Inferior parietal cortex (tissue), 1 donor: ENCODE measurements at regions not wholly inside any gene's neighbourhood (a gene's known extent, or its start where the extent isn't known, plus 50 kb on each side); places are given as distances from the start of the nearest gene placed in this dataset.

Source experiments
- DNase-seq: peaks from one replicate; pipeline ENCODE4 v3.0.0-alpha.2; 2016; ENCODE audit errors: extremely low spot score

DNA sequence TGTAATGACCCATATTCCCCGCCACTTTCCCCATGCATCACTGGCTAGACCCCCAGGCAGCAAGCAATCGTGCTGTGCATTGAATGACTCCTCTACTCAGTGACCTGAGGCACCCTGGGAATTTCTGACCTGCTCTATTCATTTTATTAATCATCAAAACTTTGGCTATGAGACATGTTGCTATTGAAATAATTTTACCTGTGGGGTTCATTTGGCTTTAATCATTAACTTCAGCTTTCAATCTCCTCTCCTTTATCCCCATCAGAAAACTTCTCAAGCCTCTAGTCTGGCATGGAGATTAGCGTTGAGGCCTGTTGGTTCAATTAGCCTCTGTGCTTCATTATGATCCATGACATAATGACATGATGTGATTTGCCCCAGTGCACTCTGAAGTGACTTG is 429.0 kb downstream of the ZNF608 start:
- no peak for DNase-seq

DNA sequence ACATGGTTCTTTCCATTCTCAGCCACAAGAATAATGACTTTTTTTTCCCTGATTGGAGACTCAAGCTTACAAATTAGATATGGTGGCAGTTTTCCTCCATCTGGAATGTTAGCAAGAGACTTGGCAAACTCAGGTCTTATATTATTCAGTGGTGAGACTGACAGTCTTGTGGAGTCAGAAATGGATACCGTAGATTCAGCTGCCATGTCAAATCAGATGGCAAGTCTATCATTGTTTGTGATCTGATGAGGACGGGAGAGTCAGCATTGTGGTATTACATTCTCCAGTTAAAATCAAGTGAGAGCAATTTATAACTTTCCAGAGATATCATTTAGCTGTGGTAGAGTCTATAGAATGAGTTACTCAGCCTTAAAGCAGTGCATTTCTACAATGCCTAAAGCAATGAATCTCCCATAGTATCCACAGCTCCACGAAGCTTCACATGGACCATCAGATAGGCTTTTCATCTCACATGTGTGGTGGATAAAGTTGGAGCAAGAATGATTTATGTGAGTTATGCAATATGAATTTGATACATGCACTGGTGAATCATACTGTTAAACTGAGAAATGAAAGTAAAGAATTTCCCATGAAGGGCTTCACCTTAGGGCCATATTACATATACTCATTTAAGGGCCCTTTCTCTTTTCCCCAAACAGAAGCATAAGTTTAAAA is 430.6 kb downstream of the ZNF608 start:
- no peak for DNase-seq

DNA sequence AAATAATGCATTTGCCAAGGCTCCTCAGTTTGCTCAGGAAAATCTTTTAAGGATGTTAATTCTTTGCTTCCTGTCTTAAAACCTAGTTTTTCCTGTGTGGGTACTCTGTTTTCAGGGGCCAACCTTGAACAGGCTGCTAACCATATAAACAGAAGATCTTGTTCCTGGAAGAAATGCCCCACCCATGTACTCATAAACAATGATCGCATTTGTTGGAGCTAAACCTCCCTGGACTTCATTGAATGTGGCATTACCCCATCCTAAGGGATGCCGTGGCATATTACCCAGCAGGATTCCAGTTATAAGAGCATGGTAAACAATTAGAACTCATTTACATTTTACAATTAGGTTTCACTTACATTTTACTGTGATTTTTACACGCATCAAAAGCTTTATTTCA is 436.0 kb downstream of the ZNF608 start:
- no peak for DNase-seq

DNA sequence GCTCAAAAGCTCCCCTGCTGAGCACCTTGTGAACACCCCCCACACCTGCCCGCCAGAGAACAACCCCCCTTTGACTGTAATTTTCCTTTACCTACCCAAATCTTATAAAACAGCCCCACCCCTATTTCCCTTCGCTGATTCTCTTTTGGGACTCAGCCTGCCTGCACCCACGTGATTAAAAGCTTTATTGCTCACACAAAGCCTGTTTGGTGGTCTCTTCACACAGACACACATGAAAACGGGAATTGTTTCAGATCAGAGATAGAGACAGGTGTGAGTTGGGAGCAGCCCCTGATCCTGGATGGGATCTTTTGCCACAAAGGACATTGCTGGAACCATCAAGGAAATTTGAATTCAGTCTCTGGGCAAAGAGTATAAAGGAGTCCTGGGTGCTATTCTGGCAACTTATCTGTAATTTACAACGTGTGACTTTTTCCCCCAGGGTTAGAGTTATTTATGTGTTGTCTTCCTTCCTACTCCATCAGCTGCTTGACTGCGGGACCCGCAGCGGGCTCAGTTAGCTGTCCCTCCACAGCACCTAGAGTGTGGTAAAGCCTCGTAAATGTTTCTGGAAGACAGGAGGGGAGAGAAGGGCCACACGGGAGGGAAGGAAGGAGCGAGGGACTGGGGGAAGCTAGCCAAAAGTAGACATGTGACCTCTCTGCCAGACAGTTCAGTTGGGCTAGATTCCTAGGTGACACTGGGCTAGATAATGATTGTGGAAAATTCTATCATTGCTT is 437.0 kb downstream of the ZNF608 start:
- DNase-seq: no peak

DNA sequence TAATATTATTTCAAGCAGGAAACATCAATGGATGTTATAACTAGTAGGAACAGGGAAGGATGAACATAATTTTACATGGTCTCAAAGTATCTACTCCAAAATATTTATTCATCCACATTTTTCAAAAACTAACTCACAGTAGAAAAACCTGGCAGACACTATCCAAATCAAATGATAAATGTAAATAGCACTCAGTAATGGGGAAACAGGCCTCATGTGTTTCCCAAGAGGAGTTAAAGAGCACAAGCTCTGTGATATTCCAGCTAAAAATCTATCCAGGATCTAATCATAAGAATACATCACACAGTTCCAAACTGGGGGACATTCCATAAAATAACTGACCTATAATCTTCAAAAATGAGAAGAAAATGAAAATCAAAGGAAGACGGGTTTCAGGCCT is 443.1 kb downstream of the ZNF608 start:
- no peak for DNase-seq

DNA sequence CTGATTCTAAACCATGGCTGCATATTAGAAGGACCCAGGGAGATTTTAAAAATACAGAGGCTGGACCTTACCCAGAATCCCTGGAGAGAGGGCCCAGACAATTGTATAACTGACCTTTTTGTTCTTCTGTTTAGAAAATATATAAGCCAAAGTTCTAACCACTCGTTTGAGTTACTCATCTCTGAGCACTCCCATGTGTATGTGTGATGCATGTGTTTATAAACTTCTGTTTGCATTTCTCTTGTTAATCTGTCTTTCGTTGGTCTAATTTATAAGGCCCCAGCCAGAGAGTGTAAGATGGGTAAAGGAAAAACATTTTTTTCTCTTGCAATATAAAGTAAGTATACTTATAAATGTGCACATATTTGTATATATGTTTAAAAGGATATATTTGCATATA is 443.9 kb downstream of the ZNF608 start:
- no peak for DNase-seq

DNA sequence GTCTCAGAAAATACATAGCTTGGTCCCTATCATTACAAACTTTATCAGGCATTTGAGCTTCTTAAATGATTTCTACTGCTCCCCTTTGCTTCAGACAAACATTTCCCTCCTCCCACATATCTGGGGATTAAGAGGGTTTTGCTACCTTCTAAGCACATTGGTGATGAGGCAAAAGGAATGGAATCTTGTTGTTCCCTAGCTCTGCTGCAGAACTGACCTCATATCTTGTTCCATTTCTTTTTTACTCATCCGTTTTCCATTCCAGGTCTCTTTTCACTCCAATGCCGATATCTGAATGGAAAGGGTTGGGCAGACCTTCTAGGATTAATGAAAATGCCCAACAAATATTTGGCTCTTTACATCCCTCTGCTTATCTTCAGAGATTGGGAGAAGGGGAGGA is 444.6 kb downstream of the ZNF608 start:
- no peak for DNase-seq

DNA sequence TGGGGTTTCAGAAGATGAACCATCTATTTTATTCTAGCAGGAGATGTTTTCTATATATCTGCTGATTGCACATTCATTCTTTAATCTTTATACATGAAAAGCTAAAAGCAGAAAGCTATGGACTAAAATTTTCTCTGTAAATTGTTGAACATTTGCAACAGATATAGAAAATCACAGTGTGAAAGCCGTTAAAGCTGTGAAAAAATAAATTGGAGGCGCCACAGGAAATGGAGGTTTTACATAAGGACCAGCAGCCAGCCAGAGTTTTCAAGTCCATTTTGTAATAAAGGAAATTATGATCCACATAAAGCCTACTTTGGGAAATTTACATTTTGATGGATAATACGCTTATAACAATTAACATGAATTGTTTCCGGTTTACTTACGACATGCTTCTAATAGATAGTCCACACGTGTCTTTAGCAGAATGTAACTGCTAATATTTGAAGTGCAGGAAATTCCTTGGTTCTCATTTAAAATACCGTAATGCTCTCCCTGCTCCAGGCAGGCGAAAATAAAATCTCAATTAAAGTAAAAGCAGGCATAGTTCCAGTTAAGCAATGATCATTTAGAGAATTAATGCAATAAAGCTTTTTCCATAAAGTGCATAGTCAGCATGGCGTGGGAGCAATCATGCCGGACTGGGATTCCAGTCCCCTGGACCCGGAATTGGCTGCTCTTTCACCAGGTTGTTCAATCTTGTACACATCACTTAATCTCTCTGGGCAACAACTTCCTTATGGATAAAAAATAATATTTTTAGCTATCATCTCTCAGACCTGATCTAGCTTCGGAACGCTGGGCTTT is 445.4 kb downstream of the ZNF608 start:
- DNase-seq: no peak

DNA sequence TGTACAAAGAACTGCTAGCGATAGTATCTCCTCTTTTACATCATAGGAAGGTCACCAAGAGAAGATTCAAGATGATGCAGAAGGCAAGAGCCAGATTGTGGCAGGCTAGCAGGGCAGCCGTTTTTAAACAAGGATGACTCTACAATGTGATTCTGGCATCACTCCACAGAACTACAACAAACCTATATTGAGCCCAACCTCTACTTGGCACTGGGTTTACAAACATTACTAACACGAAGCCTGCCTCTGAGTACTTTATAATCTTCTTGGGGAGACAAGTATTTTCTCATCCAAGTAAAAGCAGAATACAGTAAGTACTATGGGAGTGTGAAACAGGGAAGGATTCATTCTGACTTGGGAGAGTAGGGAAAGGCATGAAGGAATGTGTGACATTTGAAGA is 448.6 kb downstream of the ZNF608 start:
- no peak for DNase-seq

DNA sequence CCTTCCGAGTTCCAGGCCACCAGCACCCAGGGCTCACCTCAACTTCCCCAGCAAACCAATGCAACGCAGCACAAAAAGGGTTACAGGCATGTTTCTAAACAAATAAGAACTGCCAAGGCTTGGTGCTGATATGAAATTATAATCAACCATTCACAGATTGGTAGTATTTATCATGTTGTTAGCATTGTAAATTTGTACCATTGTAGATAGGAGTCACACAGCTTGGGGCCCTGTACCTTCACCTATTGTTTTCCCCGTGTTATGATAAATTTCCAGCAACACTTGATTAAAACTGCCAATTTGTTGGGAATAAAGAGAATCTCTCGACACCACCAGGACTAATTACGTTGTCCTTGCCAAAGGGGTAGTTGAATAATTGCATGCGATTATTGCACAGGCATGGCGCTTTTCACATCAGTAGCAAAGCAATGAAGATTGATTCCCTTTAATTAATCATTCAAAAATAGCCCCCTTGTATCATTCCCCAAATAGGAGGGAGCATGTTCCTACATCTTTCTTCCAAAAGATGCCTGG is 454.1 kb downstream of the ZNF608 start:
- DNase-seq: no peak

DNA sequence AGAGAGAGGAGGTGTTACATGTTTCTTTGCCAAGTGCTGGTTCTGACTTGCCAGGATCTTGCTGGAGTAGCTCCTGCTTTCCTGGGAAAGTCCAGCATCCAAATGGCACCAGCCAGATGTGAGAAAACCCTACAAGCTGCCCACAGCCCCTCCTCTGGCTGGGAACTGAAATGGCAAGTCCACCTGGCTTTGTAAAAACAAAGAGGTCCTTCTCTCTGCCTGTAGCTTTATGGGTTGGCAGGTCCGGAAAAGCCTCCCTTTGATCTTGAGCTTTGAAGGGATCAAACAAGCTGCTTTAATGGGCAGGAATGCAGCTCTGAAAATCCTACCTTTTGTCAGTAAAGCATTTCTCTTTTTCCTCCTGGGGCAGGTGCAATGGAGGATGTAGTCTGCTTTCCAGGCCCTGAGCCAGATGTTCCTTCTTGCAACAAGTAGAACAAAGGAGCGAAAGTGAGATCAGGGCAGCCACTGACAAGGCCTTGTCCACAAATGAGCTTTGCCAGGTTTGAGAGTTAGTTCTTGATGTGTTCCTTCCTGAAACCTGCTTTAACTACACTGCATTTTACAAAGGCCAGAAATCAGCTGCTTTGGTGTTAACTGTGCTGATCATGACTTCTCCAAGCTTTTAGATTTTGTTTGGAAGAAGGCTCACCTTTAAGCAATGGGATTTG is 456.7 kb downstream of the ZNF608 start:
- peak; percentile 43 for DNase-seq

DNA sequence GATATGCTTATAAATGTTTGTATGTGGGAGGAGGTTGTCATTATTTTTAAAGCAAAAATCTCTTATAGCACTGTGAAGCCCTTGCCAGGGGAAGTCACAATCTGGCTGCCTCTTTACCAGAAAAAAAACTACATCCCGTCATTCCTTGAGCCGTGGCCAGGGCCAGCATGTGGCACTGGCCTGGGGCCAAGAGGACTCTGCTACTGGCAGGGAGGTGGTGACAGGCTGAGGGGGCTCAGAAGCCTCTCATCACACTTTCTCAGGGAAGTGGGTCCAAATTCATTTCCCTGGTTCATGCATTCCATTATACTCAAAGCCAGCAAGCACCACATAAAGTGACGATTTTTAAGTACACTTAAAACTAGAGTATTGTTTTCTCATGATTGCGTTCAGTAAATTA is 457.3 kb downstream of the ZNF608 start:
- DNase-seq: peak; percentile 81

DNA sequence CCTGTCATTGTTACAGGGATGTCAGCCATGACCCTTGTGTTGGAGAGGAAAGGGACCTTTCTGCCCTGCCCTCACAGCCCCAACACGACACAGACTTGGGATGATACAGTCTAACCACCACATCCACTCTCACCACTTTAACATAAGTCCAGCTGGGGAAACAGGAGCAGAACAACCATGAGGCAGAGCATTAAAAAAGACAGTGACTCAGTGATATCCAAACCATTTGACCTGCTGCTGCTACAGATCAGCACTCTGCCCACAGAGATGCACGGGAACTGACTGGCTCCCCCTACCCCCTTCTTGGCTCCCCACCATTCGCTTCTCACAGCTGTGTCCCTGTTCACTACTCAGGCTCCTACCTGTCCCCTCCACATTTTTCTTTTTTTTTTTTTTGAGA is 458.6 kb downstream of the ZNF608 start:
- no peak for DNase-seq

DNA sequence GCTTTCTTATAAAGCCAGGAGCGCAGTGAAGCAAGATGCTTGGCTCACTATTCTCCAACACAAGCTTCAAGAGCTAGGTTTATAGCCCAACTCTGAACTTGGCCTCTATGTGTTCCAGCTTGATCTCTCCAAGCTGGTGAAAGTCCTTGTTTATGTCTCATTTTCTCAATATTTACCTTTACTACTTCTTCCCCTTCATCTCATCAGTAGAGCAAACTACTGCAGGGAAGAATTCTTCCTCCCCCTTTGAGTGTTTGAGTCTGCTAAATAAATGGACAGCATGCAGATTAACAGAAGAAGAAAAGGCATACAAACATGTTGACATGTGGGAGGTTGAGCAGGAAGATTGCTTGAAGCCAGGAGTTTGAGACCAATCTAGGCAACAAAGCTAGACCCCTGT is 460.7 kb downstream of the ZNF608 start:
- no peak for DNase-seq

DNA sequence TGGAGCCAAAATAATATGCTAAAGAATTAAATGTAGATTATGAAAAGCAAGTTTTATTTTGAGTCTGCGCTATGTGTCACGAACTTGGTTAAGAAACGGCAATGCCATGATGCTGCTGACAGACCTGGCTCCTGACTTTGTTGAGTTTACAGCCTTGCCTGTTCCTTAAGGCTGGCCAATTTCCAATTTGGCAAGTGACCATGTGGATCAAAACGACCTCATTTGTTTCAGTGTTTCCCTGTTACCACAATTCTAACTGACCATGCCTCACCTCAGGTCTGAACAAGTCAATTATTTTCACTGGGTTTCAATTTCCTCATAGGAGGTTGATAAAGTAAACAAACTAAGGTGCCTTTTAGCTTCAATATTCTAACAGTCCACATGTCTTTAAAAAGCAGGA is 461.4 kb downstream of the ZNF608 start:
- DNase-seq: no peak

DNA sequence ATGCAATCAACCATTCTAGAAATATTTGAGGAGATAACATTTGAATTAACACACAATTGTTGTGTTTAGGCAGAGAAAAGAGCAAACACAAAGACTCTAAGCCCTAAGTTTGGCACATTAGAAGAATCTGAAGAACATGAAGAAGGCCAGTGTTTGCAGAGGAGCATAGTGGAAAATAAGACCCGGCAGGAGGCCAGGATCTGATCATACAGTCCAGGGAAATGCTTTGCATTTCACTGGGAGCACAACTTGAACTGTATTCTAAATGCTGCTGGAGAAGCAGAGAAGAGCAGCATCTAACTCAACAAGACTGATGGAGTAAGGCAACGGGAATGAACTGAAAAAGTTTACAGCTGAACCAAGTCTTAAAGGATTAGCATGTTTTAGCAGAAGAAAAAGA is 463.4 kb downstream of the ZNF608 start:
- DNase-seq: no peak

DNA sequence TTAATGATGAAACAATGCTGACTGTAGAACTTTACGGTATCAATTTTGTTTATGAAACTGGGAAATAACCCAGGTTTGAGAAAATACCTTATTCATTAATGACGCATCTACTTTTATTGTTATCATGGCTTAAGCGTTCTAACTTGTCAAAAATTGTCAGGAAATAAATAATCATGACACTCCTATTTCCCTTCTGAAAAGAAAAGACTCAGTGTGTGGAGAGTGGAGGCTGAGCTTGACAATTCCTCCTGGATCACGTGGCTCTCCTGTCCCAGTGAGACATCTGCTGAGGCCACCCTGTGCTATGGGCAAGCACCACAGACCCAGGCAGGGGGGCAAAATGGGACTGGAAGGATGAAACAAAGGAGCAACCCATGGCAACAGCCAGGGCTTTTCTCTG is 466.4 kb downstream of the ZNF608 start:
- DNase-seq: no peak

DNA sequence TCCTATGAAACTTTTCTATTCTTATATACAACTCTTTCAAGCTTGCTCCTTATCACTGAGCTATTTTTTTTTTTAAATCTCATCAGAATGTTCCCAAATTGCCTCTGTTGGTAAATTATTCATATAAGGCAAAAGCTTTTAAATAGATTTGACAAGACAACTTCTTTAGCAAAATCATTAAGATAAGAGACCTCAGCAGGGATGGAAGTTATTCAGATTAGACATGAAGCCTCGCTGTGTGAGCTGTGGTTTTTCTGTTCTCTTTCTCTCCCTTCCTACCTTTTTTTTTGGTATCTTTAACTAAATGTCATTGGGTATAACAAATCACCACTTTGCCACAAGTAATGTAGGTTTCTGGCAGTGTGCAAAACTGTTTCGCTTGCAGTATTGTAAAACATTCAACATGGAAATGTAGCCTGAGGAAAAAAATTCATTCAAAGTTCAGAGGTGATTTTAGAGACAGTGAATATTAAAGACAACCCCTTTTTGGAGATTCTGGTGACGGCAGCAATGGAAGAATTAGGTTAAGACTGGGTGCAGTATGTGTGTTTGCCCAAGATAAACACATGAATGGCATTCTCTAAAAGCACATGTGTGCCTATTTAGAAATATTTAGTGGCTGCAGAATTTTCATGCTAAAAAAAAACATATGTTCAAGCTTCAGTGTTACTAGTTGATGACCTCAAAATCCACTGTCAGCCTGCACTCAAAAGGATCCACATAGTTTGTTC is 467.1 kb downstream of the ZNF608 start:
- no peak for DNase-seq

DNA sequence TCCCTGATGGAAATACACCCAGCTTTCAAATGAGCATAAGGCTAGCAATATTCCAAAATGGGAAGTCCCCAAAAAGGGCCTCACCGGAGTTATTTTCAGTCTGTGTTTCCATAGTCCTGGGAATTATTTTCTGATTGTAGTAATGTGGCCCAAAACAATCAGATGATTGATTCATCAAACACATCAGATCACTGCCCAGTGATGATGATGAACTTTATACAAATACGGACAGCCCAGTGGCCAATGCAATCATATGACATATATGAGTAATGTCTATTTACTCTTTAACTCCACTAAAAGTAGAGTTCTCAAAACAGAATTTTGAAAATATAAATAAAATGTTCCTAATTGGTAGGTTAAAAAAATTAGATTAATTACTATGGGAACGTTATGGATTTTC is 467.8 kb downstream of the ZNF608 start:
- no peak for DNase-seq

DNA sequence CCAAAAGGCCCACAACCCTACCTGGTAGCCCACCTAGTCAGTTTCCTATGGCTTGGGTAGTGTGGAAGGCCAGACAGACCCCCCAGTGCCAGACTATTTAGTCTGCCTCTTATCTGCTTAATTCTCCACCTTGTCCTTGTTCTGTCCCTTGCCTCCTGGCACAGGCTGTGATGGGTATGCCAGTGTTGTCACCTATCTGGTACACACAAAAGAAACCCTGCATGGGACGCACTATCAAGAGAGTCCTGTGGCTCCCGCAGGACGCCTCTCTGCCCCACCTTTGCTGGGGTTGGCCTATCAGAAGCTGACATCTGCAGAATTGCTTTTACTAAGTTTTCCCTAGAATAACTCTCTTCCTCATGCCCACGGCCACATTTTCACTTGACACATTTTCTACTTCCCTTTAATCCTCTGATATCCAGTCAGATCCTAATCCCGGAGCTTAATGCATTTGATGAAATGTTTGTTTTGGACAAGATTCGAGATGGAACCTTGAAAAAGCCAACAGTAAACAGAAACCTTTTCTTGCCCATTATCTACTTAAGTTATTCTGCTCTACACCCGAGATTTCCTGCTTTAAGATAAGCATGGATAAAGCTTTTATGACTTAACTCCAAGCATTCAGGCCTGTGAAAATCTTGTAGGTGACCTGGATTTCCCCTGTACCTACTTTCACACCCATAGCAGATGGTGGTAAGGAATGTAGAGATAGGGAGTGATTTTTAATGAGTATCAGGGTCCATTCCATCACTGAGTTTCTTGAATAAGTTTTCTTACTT is 468.5 kb downstream of the ZNF608 start:
- DNase-seq: no peak

DNA sequence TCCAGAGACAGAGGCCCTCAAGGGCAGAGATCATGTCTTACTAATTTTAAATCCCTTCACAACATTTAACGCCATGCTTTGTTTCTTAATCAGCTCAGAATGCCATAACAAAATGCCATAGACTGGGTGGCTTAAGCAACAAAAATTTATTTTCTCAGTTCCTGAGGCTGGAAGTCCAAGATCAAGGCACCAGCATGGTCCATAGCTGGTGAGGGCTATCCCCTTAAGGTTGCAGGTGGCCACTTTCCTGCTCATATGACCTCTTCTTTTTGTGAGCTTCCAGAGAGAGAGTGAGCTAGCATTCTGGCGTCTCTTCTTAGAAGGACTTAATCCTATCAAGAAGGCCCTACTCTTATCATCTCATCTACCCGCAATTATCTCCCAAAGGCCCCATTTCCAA is 470.3 kb downstream of the ZNF608 start:
- no peak for DNase-seq
